Body of pancreas (tissue), 4 donors: ENCODE measurements at regions not wholly inside any gene's neighbourhood (a gene's known extent, or its start where the extent isn't known, plus 50 kb on each side); places are given as distances from the start of the nearest gene placed in this dataset.

Experiments used
- ATAC-seq: fragments of 150-250 bp; one replicate; pipeline ENCODE4 v1.9.1; 2016
- DNase-seq, 4 donors: peaks; one replicate each; pipeline ENCODE4 v3.0.0-alpha.2; 2019
- H3K27ac ChIP-seq, 4 donors: fragments of 200-600 bp; sonication (generic); 1 replicate in 3 of 4; 2 replicates in 1 of 4; pipeline versions ENCODE4 v1.5.1 to v1.6.1; 2016 to 2019; ENCODE audit warnings: mild to moderate bottlenecking in 1 of 4, mixed read lengths in 1 of 4, moderate library complexity in 1 of 4
- H3K27me3 ChIP-seq, 2 donors: fragments of 200-600 bp; sonication (generic); one replicate each; pipeline ENCODE4 v1.6.0; 2016; ENCODE audit warnings: mild to moderate bottlenecking in 1 of 2
- H3K36me3 ChIP-seq, 2 donors: fragments of 200-600 bp; sonication (generic); replicated peaks in 1 of 2; 2 replicates each; pipeline ENCODE4 v1.5.1; 2016; ENCODE audit warnings: low read depth in 2 of 2; ENCODE audit not compliant: insufficient read depth in 1 of 2
- H3K4me1 ChIP-seq: fragments of 200-600 bp; sonication (generic); one replicate; pipeline ENCODE4 v1.6.0; 2016
- H3K4me3 ChIP-seq, 2 donors: fragments of 200-600 bp; sonication (generic); 1 replicate in 1 of 2; 2 replicates in 1 of 2; pipeline ENCODE4 v1.5.1; 2016 to 2019
- H3K9me3 ChIP-seq, 3 donors: fragments of 200-600 bp; sonication (generic); 1 replicate in 2 of 3; 2 replicates in 1 of 3; pipeline ENCODE4 v1.5.1; 2016
- POLR2A ChIP-seq, 3 donors: fragments of 450-650 bp; IDR thresholded peaks; one replicate each; pipeline ENCODE4 v1.6.1; 2016; ENCODE audit warnings: antibody characterized with exemption in 3 of 3, mild to moderate bottlenecking in 2 of 3
- WGBS, 2 donors: methylation state at CpG; one replicate each; pipeline ENCODE4 v1.1.5; 2017; 5-methylcytosine and 5-hydroxymethylcytosine counted together
- intact Hi-C: fragments of 100-400 bp; cut with DNase I; formaldehyde crosslinking; loops from one replicate; pipeline ENCODE4 v1.15.1; 2023
- TF ChIP-seq, protein P1 (sequence below), 7 experiments: fragments of 450-650 bp in 4 of 7; fragments of 200-600 bp in 3 of 7; sonication (generic) in 3 of 7; IDR thresholded peaks; one replicate each; pipeline ENCODE4 v1.5.1; 2016 to 2019; ENCODE audit warnings: antibody characterized with exemption in 7 of 7

DNA sequence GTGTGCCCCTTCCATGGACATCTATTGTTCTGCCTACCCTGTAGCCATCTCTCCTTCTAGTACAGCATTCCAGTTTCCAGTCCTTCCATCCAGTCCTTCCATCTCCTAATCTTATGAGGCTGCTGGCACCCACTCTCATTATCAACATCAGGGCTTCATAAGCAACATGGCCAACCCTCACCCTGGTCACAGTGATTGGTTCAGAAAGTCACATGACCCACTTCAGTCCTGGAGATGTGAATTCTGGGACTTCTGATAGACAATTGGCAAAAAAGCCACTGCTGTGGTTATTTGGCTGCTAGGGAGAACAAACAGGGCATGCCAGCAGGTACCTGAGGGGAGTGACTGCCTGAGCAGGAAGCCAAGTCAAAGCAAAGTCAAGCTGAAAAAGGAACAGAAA, 164.7 kb upstream of the C16orf82 start:
- DNase-seq (no peak), ATAC-seq (no peak)
- Histone ChIP-seq H3K4me1 (no peaks in the 10 kb centered on the region), H3K9me3 (no peaks in the 10 kb centered on the region), H3K27me3 (no peaks in the 10 kb centered on the region), H3K36me3 (no peaks in the 10 kb centered on the region), H3K27ac (no peak overlapping the region), H3K4me3 (no peak overlapping the region)
- intact Hi-C loops, result no loop called here
- TF ChIP-seq, protein P1, sequence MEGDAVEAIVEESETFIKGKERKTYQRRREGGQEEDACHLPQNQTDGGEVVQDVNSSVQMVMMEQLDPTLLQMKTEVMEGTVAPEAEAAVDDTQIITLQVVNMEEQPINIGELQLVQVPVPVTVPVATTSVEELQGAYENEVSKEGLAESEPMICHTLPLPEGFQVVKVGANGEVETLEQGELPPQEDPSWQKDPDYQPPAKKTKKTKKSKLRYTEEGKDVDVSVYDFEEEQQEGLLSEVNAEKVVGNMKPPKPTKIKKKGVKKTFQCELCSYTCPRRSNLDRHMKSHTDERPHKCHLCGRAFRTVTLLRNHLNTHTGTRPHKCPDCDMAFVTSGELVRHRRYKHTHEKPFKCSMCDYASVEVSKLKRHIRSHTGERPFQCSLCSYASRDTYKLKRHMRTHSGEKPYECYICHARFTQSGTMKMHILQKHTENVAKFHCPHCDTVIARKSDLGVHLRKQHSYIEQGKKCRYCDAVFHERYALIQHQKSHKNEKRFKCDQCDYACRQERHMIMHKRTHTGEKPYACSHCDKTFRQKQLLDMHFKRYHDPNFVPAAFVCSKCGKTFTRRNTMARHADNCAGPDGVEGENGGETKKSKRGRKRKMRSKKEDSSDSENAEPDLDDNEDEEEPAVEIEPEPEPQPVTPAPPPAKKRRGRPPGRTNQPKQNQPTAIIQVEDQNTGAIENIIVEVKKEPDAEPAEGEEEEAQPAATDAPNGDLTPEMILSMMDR (IDR thresholded peaks at IDR 0.05), result no peak
- no peak for TF ChIP-seq POLR2A (IDR thresholded peaks at IDR 0.05)

DNA sequence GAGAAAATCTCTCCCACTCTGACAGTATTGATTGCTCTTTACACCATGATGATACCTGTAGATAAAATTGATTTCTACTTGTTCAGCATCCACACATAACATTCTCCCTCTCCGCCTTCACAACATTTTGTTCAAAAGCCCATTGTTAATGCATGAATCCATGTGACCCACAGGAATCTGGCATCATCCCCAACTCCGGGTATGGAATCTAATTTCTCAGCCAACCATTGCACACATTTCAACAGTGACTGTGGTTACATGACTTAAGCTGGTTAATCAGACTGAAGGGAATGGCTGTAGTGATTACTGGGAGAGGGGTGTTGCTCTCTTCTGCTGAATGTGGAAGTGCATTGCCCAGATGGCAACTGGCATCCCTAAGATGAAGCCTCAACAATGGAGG, 161.4 kb upstream of the C16orf82 start:
- DNase-seq (no peak), ATAC-seq (no peak)
- H3K27me3 ChIP-seq, result no peaks in the 10 kb centered on the region
- H3K9me3 ChIP-seq, result no peaks in the 10 kb centered on the region
- no peak overlapping the region for H3K27ac ChIP-seq
- H3K36me3 ChIP-seq, result no peaks in the 10 kb centered on the region
- H3K4me3 ChIP-seq, result no peak overlapping the region
- intact Hi-C loops, result no loop called here
- H3K4me1 ChIP-seq, result no peaks in the 10 kb centered on the region
- WGBS, 2 donors, result 21 to 24% methylated on average over 2 of the region's 2 CpGs
- no peak for TF ChIP-seq POLR2A (IDR thresholded peaks at IDR 0.05)
- TF ChIP-seq, protein P1 (IDR thresholded peaks at IDR 0.05), result no peak

DNA sequence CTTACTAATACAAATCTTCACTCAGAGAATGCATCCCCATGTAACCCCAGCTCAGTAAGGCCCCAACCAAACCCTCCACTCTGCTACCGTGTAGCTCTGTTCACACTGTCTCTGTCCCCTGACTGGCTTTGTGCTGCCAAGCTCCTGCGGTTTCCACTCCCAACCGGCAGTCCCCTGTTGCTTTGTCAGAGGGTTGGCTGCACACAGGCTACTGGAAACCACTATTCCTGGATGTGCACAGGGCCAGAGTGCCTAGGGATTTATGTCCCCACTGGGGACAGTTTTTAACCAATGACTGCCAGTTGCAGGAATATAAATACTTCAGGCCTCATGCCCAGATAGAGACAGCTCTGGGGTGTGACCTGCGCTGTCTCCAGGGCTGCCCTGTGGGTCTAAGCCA, 157.1 kb upstream of the C16orf82 start:
- H3K27me3 ChIP-seq, result no peaks in the 10 kb centered on the region
- intact Hi-C loops, result no loop called here
- TF ChIP-seq POLR2A (IDR thresholded peaks at IDR 0.05), result no peak
- TF ChIP-seq, protein P1 (IDR thresholded peaks at IDR 0.05), result no peak
- no peak overlapping the region for H3K4me3 ChIP-seq
- no peaks in the 10 kb centered on the region for H3K9me3 ChIP-seq
- H3K36me3 ChIP-seq, result no peaks in the 10 kb centered on the region
- WGBS, 2 donors, result 43 to 48% methylated on average over 4 of the region's 4 CpGs
- ATAC-seq (no peak), DNase-seq (no peak)
- no peak overlapping the region for H3K27ac ChIP-seq
- H3K4me1 ChIP-seq, result no peaks in the 10 kb centered on the region

DNA sequence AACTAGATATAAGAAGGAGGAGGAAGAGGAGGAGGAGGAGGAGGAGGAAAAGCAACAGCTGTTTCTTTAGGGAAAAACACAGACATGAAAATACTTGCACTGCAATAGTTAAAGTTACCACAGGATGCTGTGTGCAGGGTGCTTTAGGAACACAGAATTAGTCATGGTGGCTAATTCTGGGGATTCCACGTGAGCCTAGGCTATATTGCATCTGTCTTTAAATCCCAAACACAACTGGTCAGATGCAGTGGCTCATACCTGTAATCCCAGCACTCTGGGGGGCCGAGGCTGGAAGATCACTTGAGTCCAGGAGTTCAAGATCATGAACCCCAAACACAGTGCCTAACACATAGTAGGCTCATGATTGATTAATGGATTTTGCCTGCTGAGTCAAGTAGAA, 155.3 kb upstream of the C16orf82 start:
- intact Hi-C loops, result no loop called here
- H3K36me3 ChIP-seq, result no peaks in the 10 kb centered on the region
- TF ChIP-seq, protein P1 (IDR thresholded peaks at IDR 0.05), result no peak
- TF ChIP-seq POLR2A (IDR thresholded peaks at IDR 0.05), result no peak
- no peak overlapping the region for H3K4me3 ChIP-seq
- H3K9me3 ChIP-seq, result no peaks in the 10 kb centered on the region
- no peaks in the 10 kb centered on the region for H3K4me1 ChIP-seq
- ATAC-seq, result no peak
- DNase-seq, result no peak
- H3K27ac ChIP-seq, result no peak overlapping the region
- H3K27me3 ChIP-seq, result no peaks in the 10 kb centered on the region
- 27 to 39% methylated on average over 2 of the region's 2 CpGs for WGBS, 2 donors

DNA sequence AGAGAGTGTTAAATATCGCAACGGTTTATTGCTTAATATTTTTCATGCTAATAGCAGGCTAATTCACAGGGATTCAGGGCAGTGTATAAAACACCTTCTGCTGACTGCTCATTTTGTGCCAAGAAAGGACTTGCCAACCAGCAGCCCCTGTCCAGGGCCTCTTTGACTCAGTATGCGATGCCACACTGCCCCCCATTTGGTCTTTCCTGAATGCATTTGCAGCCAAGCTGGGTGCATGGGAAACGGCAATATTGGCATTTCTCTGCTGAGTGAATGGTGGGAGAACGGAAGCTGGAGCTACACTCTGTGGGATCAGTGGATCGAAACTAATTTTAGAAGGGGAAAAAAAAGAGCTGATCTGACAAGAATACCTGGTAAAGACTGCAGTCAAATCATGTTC, 152.9 kb upstream of the C16orf82 start:
- ATAC-seq (no peak), DNase-seq (no peak)
- intact Hi-C loops, result no loop called here
- WGBS, 2 donors, result 44 to 60% methylated on average over 6 of the region's 6 CpGs
- TF ChIP-seq, protein P1 (IDR thresholded peaks at IDR 0.05), result no peak
- no peak for TF ChIP-seq POLR2A (IDR thresholded peaks at IDR 0.05)
- H3K4me3 ChIP-seq, result no peak overlapping the region
- H3K36me3 ChIP-seq, result no peaks in the 10 kb centered on the region
- H3K27ac ChIP-seq, result no peak overlapping the region
- no peaks in the 10 kb centered on the region for H3K27me3 ChIP-seq
- no peaks in the 10 kb centered on the region for H3K4me1 ChIP-seq
- no peaks in the 10 kb centered on the region for H3K9me3 ChIP-seq
